ENCODE measurements at regions not wholly inside any gene's neighbourhood (a gene's known extent, or its start where the extent isn't known, plus 50 kb on each side); places are given as distances from the start of the nearest gene placed in this dataset.
A peak's percentile ranks its signal among the peaks of the same experiment; 100 is the strongest.

DNA sequence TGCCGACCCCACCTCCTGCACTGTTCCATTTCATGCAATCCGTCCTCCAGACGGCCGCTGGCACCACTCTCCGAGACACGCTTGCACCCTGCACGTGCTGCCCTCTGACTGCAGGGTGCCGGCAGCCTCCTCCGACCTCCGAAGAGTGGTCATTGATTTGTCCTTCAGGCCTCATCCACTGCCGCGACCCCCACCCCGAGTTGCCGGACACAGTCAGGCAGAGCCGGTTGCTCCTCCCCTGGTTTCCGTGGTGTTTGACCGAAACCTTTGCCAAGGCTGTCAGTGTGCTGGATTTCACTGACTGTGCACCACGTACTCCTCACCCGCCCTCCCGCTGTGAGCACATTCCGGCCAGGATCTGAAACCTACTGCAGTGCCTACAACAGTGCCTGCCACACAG, 156.4 kb upstream of the PDE10A start:
- Histone ChIP-seq H3K36me3 (ENCODE audit: control insufficient read depth in 4 of 4, insufficient read depth in 3 of 4, low read depth in 1 of 4, low read length in 3 of 4) (no peaks in the 10 kb centered on the region), H3K27me3 (ENCODE audit: control insufficient read depth in 4 of 4, insufficient read depth in 4 of 4, low read length in 3 of 4) (peaks cover 0 to 2% (median under 1%) of the 10 kb centered on the region in 4 donors), H3K27ac (ENCODE audit: low read depth in 1 of 2, low read length in 2 of 2) (no peak overlapping the region), H3K4me1 (ENCODE audit: control insufficient read depth in 4 of 4, insufficient read depth in 4 of 4, low read length in 3 of 4) (peaks cover 0 to 5% (median 1%) of the 10 kb centered on the region in 4 donors), H3K4me3 (ENCODE audit: low read depth in 1 of 3, low read length in 3 of 3) (peak overlapping the region in 1 of 3 donors; percentile 32), H3K9ac (ENCODE audit: low read depth in 1 of 2, low read length in 2 of 2) (no peak overlapping the region), H3K9me3 (ENCODE audit: control insufficient read depth in 4 of 4, low read length in 3 of 4) (no peaks in the 10 kb centered on the region)
- DNase-seq (ENCODE audit: low spot score): no peak
- WGBS: 13% methylated on average over 21 of the region's 21 CpGs
- TF ChIP-seq GABPA (IDR thresholded peaks at IDR 0.05 in 1 of 2, conservative IDR thresholded peaks at IDR 0.05 in 1 of 2) (no peak), EGR1 (IDR thresholded peaks at IDR 0.05; ENCODE audit: low read depth in 2 of 2) (no peak), YY1 (IDR thresholded peaks at IDR 0.05) (no peak), FOXA2 (IDR thresholded peaks at IDR 0.05) (no peak), HNF4A (conservative IDR thresholded peaks at IDR 0.05) (no peak), JUND (IDR thresholded peaks at IDR 0.05) (no peak), SP1 (IDR thresholded peaks at IDR 0.05) (no peak), HNF4G (IDR thresholded peaks at IDR 0.05) (no peak), NR2F2 (IDR thresholded peaks at IDR 0.05) (no peak), RAD21 (IDR thresholded peaks at IDR 0.05) (no peak), RXRA (IDR thresholded peaks at IDR 0.05) (no peak)
- TF ChIP-seq, protein P1, sequence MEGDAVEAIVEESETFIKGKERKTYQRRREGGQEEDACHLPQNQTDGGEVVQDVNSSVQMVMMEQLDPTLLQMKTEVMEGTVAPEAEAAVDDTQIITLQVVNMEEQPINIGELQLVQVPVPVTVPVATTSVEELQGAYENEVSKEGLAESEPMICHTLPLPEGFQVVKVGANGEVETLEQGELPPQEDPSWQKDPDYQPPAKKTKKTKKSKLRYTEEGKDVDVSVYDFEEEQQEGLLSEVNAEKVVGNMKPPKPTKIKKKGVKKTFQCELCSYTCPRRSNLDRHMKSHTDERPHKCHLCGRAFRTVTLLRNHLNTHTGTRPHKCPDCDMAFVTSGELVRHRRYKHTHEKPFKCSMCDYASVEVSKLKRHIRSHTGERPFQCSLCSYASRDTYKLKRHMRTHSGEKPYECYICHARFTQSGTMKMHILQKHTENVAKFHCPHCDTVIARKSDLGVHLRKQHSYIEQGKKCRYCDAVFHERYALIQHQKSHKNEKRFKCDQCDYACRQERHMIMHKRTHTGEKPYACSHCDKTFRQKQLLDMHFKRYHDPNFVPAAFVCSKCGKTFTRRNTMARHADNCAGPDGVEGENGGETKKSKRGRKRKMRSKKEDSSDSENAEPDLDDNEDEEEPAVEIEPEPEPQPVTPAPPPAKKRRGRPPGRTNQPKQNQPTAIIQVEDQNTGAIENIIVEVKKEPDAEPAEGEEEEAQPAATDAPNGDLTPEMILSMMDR (IDR thresholded peaks at IDR 0.05; ENCODE audit: low read depth, low read length, missing input control): no peak
- TF ChIP-seq, protein P2, sequence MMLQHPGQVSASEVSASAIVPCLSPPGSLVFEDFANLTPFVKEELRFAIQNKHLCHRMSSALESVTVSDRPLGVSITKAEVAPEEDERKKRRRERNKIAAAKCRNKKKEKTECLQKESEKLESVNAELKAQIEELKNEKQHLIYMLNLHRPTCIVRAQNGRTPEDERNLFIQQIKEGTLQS (IDR thresholded peaks at IDR 0.05): no peak
- TF ChIP-seq, protein P3, sequence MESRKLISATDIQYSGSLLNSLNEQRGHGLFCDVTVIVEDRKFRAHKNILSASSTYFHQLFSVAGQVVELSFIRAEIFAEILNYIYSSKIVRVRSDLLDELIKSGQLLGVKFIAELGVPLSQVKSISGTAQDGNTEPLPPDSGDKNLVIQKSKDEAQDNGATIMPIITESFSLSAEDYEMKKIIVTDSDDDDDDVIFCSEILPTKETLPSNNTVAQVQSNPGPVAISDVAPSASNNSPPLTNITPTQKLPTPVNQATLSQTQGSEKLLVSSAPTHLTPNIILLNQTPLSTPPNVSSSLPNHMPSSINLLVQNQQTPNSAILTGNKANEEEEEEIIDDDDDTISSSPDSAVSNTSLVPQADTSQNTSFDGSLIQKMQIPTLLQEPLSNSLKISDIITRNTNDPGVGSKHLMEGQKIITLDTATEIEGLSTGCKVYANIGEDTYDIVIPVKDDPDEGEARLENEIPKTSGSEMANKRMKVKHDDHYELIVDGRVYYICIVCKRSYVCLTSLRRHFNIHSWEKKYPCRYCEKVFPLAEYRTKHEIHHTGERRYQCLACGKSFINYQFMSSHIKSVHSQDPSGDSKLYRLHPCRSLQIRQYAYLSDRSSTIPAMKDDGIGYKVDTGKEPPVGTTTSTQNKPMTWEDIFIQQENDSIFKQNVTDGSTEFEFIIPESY (IDR thresholded peaks at IDR 0.05): no peak
- TF ChIP-seq, protein P4, sequence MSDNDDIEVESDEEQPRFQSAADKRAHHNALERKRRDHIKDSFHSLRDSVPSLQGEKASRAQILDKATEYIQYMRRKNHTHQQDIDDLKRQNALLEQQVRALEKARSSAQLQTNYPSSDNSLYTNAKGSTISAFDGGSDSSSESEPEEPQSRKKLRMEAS (IDR thresholded peaks at IDR 0.05): no peak

DNA sequence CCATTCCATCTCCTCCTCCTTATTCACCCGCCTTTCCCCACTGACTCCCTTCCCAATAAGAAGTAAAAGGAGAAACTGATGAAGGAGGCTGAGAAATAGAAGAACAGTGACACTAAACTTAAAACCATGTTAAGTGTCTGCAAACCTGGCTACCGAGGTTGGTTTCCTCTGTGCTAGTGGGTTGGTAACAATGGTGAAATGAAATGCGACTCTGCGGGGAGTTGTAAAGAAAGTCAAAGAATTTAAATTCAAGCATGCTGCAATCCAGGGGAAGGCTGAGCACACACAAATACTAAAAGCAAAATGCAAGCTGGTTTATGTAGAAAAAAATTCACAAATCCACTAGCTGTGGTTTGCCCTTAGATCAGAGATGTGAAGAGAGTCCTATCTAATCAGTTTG, 155.2 kb upstream of the PDE10A start:
- Histone ChIP-seq H3K36me3 (ENCODE audit: control insufficient read depth in 4 of 4, insufficient read depth in 3 of 4, low read depth in 1 of 4, low read length in 3 of 4) (no peaks in the 10 kb centered on the region), H3K27me3 (ENCODE audit: control insufficient read depth in 4 of 4, insufficient read depth in 4 of 4, low read length in 3 of 4) (peaks cover 0 to 2% (median under 1%) of the 10 kb centered on the region in 4 donors), H3K9me3 (ENCODE audit: control insufficient read depth in 4 of 4, low read length in 3 of 4) (no peaks in the 10 kb centered on the region), H3K4me1 (ENCODE audit: control insufficient read depth in 4 of 4, insufficient read depth in 4 of 4, low read length in 3 of 4) (peaks cover 0 to 5% (median 1%) of the 10 kb centered on the region in 4 donors), H3K27ac (ENCODE audit: low read depth in 1 of 2, low read length in 2 of 2) (no peak overlapping the region), H3K9ac (ENCODE audit: low read depth in 1 of 2, low read length in 2 of 2) (no peak overlapping the region), H3K4me3 (ENCODE audit: low read depth in 1 of 3, low read length in 3 of 3) (no peak overlapping the region)
- WGBS: 69% methylated on average over 4 of the region's 4 CpGs
- TF ChIP-seq SP1 (IDR thresholded peaks at IDR 0.05) (no peak), EGR1 (IDR thresholded peaks at IDR 0.05; ENCODE audit: low read depth in 2 of 2) (no peak), FOXA2 (IDR thresholded peaks at IDR 0.05) (no peak), GABPA (IDR thresholded peaks at IDR 0.05 in 1 of 2, conservative IDR thresholded peaks at IDR 0.05 in 1 of 2) (no peak), TAF1 (conservative IDR thresholded peaks at IDR 0.05) (no peak), RAD21 (IDR thresholded peaks at IDR 0.05) (no peak)
- TF ChIP-seq, protein P4 (IDR thresholded peaks at IDR 0.05): no peak
- TF ChIP-seq, protein P1 (IDR thresholded peaks at IDR 0.05; ENCODE audit: low read depth, low read length, missing input control): no peak
- DNase-seq (ENCODE audit: low spot score): no peak
